ENCODE measurements at regions not wholly inside any gene's neighbourhood (a gene's known extent, or its start where the extent isn't known, plus 50 kb on each side); places are given as distances from the start of the nearest gene placed in this dataset.

DNA sequence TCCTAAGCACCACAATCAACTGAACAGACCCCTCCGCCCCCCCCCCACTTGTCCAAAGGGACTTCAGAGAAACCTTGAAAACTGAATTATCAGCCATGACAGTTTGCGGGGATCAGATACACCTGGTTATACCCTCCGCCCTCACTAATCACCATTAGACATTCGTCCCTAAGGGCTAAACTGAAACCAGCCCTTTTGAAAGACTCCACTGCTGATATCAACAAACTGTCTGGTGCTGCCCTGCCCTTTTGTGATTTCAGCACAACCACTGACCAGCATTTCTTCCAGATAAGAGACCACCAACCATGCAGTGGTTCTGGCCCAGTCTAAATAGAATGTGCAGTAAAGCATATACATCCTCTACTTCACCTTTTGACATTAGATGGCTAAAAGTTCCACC, 1422.9 kb downstream of the EFNB2 start:
- Histone ChIP-seq H2BK5ac (ENCODE audit: low read depth, low read length, poor library complexity, severe bottlenecking) (no peak overlapping the region), H3K79me1 (ENCODE audit: low read depth in 1 of 2, low read length in 2 of 2) (no peaks in the 10 kb centered on the region), H3K9ac (ENCODE audit: low read depth, low read length) (no peak overlapping the region), H3K4ac (ENCODE audit: low read depth, low read length) (no peak overlapping the region), H3K23ac (ENCODE audit: low read depth, low read length) (no peak overlapping the region), H3K4me2 (ENCODE audit: low read depth, low read length) (no peak overlapping the region), H4K20me1 (ENCODE audit: insufficient read depth, low read length) (no peaks in the 10 kb centered on the region), H4K5ac (ENCODE audit: low read depth, low read length) (no peak overlapping the region), H3K9me3 (ENCODE audit: control insufficient read depth, insufficient read depth, low read length) (no peaks in the 10 kb centered on the region), H2BK120ac (ENCODE audit: low read depth, low read length) (no peak overlapping the region), H3K56ac (ENCODE audit: extremely low read depth, insufficient read depth, low read length) (no peak overlapping the region), H3K27ac (ENCODE audit: insufficient read depth, low read length) (no peak overlapping the region), H3K14ac (replicated peaks; ENCODE audit: low read depth, low read length) (no peak overlapping the region), H2BK20ac (ENCODE audit: low read depth, low read length) (no peak overlapping the region), H3K4me1 (ENCODE audit: control insufficient read depth, insufficient read depth, low read length) (no peaks in the 10 kb centered on the region), H3K9me1 (ENCODE audit: insufficient read depth, low read length) (no peaks in the 10 kb centered on the region), H2BK15ac (ENCODE audit: low read depth, low read length) (no peak overlapping the region), H2AFZ (replicated peaks; ENCODE audit: low read length, poor library complexity) (no peak overlapping the region), H4K91ac (ENCODE audit: insufficient read depth, low read depth, low read length) (no peak overlapping the region), H2AK9ac (replicated peaks; ENCODE audit: low read depth, low read length, poor library complexity) (no peak overlapping the region), H3K18ac (ENCODE audit: low read depth, low read length) (no peak overlapping the region), H3K36me3 (ENCODE audit: control insufficient read depth, insufficient read depth, low read length) (no peaks in the 10 kb centered on the region), H4K8ac (ENCODE audit: low read depth in 2 of 2, low read length in 2 of 2) (no peak overlapping the region), H3K27me3 (ENCODE audit: control insufficient read depth, insufficient read depth, low read length) (no peaks in the 10 kb centered on the region), H3K4me3 (ENCODE audit: insufficient read depth, low read depth, low read length) (no peak overlapping the region), H2AK5ac (ENCODE audit: low read depth, low read length) (no peak overlapping the region)
- intact Hi-C loops (cut with micrococcal nuclease) (no loop called here), dilution Hi-C loops (cut with HindIII; ENCODE audit: low sequenced_read_pairs, unreplicated experiment) (no loop called here), in situ Hi-C loops (cut with MboI; ENCODE audit: low sequenced_read_pairs) (no loop called here)
- ChIA-PET CTCF (no interaction called here), POLR2A (ENCODE audit: unreplicated experiment) (no interaction called here)
- 72% methylated on average over 4 of the region's 4 CpGs; no CpG with 5 or more reads in 1 of the 2 experiments for WGBS, 2 experiments (ENCODE audit: extremely low coverage in 2 of 2, insufficient read length in 1 of 2)
- TF ChIP-seq RCOR1 (IDR thresholded peaks at IDR 0.05; ENCODE audit: insufficient replicate concordance, low read length) (no peak), MXI1 (IDR thresholded peaks at IDR 0.05; ENCODE audit: borderline replicate concordance, low read depth, low read length) (no peak), CHD1 (IDR thresholded peaks at IDR 0.05; ENCODE audit: low read depth, low read length) (no peak), MAZ (IDR thresholded peaks at IDR 0.05; ENCODE audit: borderline replicate concordance, low read depth, low read length) (no peak), NFE2L2 (IDR thresholded peaks at IDR 0.05; ENCODE audit: low read depth, low read length) (no peak), RAD21 (IDR thresholded peaks at IDR 0.05; ENCODE audit: low read length) (no peak), FOS (IDR thresholded peaks at IDR 0.05; ENCODE audit: low read depth, low read length) (no peak)
- TF ChIP-seq, protein P1, sequence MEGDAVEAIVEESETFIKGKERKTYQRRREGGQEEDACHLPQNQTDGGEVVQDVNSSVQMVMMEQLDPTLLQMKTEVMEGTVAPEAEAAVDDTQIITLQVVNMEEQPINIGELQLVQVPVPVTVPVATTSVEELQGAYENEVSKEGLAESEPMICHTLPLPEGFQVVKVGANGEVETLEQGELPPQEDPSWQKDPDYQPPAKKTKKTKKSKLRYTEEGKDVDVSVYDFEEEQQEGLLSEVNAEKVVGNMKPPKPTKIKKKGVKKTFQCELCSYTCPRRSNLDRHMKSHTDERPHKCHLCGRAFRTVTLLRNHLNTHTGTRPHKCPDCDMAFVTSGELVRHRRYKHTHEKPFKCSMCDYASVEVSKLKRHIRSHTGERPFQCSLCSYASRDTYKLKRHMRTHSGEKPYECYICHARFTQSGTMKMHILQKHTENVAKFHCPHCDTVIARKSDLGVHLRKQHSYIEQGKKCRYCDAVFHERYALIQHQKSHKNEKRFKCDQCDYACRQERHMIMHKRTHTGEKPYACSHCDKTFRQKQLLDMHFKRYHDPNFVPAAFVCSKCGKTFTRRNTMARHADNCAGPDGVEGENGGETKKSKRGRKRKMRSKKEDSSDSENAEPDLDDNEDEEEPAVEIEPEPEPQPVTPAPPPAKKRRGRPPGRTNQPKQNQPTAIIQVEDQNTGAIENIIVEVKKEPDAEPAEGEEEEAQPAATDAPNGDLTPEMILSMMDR (conservative IDR thresholded peaks at IDR 0.05; ENCODE audit: low read depth, low read length) = no peak
- ATAC-seq (ENCODE audit: low read depth) (no peak), DNase-seq (no peak)
- BruUV-seq (replicated peaks) = no TSS peak

Data from IMR-90 (cell line).